SU-DHL-6 (cell line): ENCODE measurements at regions not wholly inside any gene's neighbourhood (a gene's known extent, or its start where the extent isn't known, plus 50 kb on each side); places are given as distances from the start of the nearest gene placed in this dataset.

Source experiments
- H2AFZ ChIP-seq: fragments of 200-600 bp; sonication (generic); 2 replicates; pipeline ENCODE4 v1.6.1; 2014; ENCODE audit warnings: low read depth, mild to moderate bottlenecking, moderate library complexity, mixed read lengths, antibody characterized with exemption, low read length; ENCODE audit not compliant: severe bottlenecking
- H3F3A ChIP-seq: fragments of 200-600 bp; shearing (Covaris generic); 2 replicates; pipeline ENCODE4 v1.6.0; 2016; ENCODE audit warnings: antibody characterized with exemption, mild to moderate bottlenecking; ENCODE audit not compliant: insufficient read depth
- H3K27ac ChIP-seq: fragments of 200-600 bp; sonication (generic); 2 replicates; pipeline ENCODE4 v1.5.1; 2016; ENCODE audit warnings: low read depth, mild to moderate bottlenecking, low read length, moderate library complexity, mixed read lengths
- H3K27me3 ChIP-seq: fragments of 200-600 bp; sonication (generic), shearing (Covaris generic); 2 replicates; pipeline ENCODE4 v1.6.0; 2014; ENCODE audit warnings: mild to moderate bottlenecking, low read length
- H3K36me3 ChIP-seq: fragments of 200-600 bp; sonication (generic); 2 replicates; pipeline ENCODE4 v1.6.1; 2014; ENCODE audit warnings: mild to moderate bottlenecking, low read length, mixed read lengths
- H3K4me2 ChIP-seq: fragments of 300-600, 200-600 bp; shearing (Covaris generic), sonication (generic); 2 replicates; pipeline ENCODE4 v1.6.0; 2014; ENCODE audit warnings: low read length, low read depth, mild to moderate bottlenecking; ENCODE audit not compliant: poor library complexity, severe bottlenecking
- H3K4me3 ChIP-seq: fragments of 200-600 bp; sonication (generic); 2 replicates; pipeline ENCODE4 v1.5.1; 2014; ENCODE audit warnings: antibody characterized with exemption, low read length, mild to moderate bottlenecking, mixed read lengths; ENCODE audit not compliant: insufficient read depth, poor library complexity, severe bottlenecking
- H3K79me2 ChIP-seq: fragments of 200-600 bp; sonication (generic); 2 replicates; pipeline ENCODE4 v1.6.1; 2014; ENCODE audit warnings: mild to moderate bottlenecking, low read length, moderate library complexity; ENCODE audit not compliant: insufficient read depth
- H3K9ac ChIP-seq: fragments of 200-600 bp; sonication (generic); 2 replicates; pipeline ENCODE4 v1.7.0; 2014; ENCODE audit warnings: mild to moderate bottlenecking, low read length
- H3K9me2 ChIP-seq: fragments of 200-600 bp; sonication (generic); replicated peaks from 2 replicates; pipeline ENCODE4 v1.6.1; 2014; ENCODE audit warnings: low read length; ENCODE audit not compliant: insufficient read depth
- H3K9me3 ChIP-seq: fragments of 200-600 bp; sonication (generic); 2 replicates; pipeline ENCODE4 v1.6.1; 2014; ENCODE audit warnings: low read length, mixed read lengths; ENCODE audit not compliant: insufficient read depth
- H4K20me1 ChIP-seq: fragments of 200-600 bp; sonication (generic); 2 replicates; pipeline ENCODE4 v1.6.1; 2014; ENCODE audit warnings: low read depth, mild to moderate bottlenecking, antibody characterized with exemption, low read length, moderate library complexity, mixed read lengths
- EZH2phosphoT487 ChIP-seq: fragments of 200-600 bp; sonication (generic), shearing (Covaris generic); conservative IDR thresholded peaks from 2 replicates; pipeline ENCODE4 v1.6.1; 2018; ENCODE audit warnings: mild to moderate bottlenecking, antibody characterized with exemption, low read length, moderate library complexity, mixed read lengths
- TF ChIP-seq, protein P1 (sequence below): fragments of 200-600 bp; sonication (generic); IDR thresholded peaks from one replicate; pipeline ENCODE4 v1.5.1; 2017; ENCODE audit warnings: antibody characterized with exemption, mild to moderate bottlenecking, low read length, moderate library complexity; ENCODE audit not compliant: insufficient read depth, poor library complexity, severe bottlenecking

DNA sequence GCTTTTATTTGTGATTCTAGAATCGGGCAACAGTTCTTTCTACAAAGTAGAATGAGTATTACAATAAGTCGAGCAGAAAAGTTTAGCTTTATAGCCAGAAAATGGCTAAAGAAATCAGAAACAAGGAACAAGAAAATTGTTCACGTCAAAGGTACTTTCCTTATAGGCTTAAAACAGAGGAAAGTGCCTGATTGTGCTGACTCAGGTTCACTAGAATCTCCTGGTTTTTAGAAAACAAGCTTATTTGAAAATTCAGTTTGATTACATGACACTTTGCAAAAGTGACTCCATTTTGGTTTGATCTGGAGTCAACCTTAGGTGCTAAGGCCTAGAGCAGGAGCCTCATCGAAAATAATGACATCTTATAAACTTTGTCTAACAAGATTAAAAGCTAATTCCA lies 564.7 kb upstream of the FLRT2 start:
- H4K20me1 ChIP-seq = no peaks in the 10 kb centered on the region
- no peak overlapping the region for H3K4me3 ChIP-seq
- no peak overlapping the region for H3K27ac ChIP-seq
- no peaks in the 10 kb centered on the region for H3K79me2 ChIP-seq
- H3K9ac ChIP-seq = no peak overlapping the region
- H3K9me2 ChIP-seq = no peaks in the 10 kb centered on the region; the same call in 1 of the 2 replicates
- H3K4me2 ChIP-seq = no peak overlapping the region
- H3K27me3 ChIP-seq = no peaks in the 10 kb centered on the region
- TF ChIP-seq, protein P1, sequence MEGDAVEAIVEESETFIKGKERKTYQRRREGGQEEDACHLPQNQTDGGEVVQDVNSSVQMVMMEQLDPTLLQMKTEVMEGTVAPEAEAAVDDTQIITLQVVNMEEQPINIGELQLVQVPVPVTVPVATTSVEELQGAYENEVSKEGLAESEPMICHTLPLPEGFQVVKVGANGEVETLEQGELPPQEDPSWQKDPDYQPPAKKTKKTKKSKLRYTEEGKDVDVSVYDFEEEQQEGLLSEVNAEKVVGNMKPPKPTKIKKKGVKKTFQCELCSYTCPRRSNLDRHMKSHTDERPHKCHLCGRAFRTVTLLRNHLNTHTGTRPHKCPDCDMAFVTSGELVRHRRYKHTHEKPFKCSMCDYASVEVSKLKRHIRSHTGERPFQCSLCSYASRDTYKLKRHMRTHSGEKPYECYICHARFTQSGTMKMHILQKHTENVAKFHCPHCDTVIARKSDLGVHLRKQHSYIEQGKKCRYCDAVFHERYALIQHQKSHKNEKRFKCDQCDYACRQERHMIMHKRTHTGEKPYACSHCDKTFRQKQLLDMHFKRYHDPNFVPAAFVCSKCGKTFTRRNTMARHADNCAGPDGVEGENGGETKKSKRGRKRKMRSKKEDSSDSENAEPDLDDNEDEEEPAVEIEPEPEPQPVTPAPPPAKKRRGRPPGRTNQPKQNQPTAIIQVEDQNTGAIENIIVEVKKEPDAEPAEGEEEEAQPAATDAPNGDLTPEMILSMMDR = no peak
- no peak for TF ChIP-seq EZH2phosphoT487
- H3K9me3 ChIP-seq = peaks cover 6% of the 10 kb centered on the region; the same call in 1 of the 2 replicates
- H2AFZ ChIP-seq = no peak overlapping the region
- no peaks in the 10 kb centered on the region for H3F3A ChIP-seq
- no peaks in the 10 kb centered on the region for H3K36me3 ChIP-seq

- no peak for TF ChIP-seq EZH2phosphoT487
- TF ChIP-seq, protein P1 = no peak
- H3F3A ChIP-seq = no peaks in the 10 kb centered on the region
- no peaks in the 10 kb centered on the region for H4K20me1 ChIP-seq
- no peak overlapping the region for H2AFZ ChIP-seq
- no peak overlapping the region for H3K9ac ChIP-seq
- no peaks in the 10 kb centered on the region for H3K36me3 ChIP-seq
- H3K4me2 ChIP-seq = no peak overlapping the region
- H3K27me3 ChIP-seq = no peaks in the 10 kb centered on the region
- H3K79me2 ChIP-seq = no peaks in the 10 kb centered on the region
- H3K27ac ChIP-seq = no peak overlapping the region
- no peaks in the 10 kb centered on the region for H3K9me2 ChIP-seq
- H3K4me3 ChIP-seq = no peak overlapping the region
- H3K9me3 ChIP-seq = no peaks in the 10 kb centered on the region
These were observed 560.4 kb upstream of the FLRT2 start for GRCh38 chr14:84969501-84969900.

DNA sequence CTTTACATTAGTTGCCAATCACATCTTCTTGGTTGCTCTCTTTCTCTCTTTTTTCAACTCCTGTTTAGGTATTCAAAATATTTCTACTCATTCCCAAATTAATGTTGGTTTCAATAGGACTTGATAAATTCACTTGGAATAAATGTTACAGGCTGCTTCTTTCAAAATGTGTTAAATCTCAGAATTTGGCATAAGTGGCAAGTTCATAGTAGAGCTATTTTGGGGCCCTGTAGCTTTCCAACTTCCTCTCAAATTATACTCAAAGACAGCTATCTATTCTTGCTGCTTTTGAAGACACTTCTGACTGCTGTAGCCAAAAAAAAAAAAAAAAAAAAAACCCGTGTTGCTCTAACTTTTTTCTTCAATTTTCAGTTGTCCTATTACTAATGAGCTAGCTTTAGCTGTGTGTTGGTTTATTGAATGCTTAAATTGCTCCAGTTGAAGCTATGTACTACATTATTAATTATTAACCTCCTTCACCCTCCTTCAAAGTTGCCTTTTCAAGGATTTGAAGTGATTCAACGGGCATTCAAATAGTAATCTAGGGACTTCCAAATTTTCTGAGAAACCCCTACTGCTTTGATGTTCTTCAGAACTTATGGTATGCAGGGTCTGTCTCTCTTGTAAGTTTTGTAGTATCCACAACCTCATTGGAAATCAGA lies 554.6 kb upstream of the FLRT2 start:
- no peak overlapping the region for H3K9ac ChIP-seq
- no peaks in the 10 kb centered on the region for H3K79me2 ChIP-seq
- TF ChIP-seq, protein P1 = no peak
- no peak for TF ChIP-seq EZH2phosphoT487
- no peak overlapping the region for H3K4me2 ChIP-seq
- no peak overlapping the region for H2AFZ ChIP-seq
- no peaks in the 10 kb centered on the region for H3K27me3 ChIP-seq
- H3K36me3 ChIP-seq = no peaks in the 10 kb centered on the region
- no peaks in the 10 kb centered on the region for H3F3A ChIP-seq
- no peaks in the 10 kb centered on the region for H3K9me3 ChIP-seq
- H3K9me2 ChIP-seq = no peaks in the 10 kb centered on the region
- no peak overlapping the region for H3K4me3 ChIP-seq
- H3K27ac ChIP-seq = no peak overlapping the region
- H4K20me1 ChIP-seq = no peaks in the 10 kb centered on the region

- no peaks in the 10 kb centered on the region for H3F3A ChIP-seq
- no peaks in the 10 kb centered on the region for H3K27me3 ChIP-seq
- H3K4me3 ChIP-seq = no peak overlapping the region
- no peaks in the 10 kb centered on the region for H3K79me2 ChIP-seq
- no peaks in the 10 kb centered on the region for H3K9me2 ChIP-seq
- no peaks in the 10 kb centered on the region for H4K20me1 ChIP-seq
- no peak overlapping the region for H3K27ac ChIP-seq
- no peak overlapping the region for H3K4me2 ChIP-seq
- TF ChIP-seq EZH2phosphoT487 = no peak
- TF ChIP-seq, protein P1 = no peak
- H3K9me3 ChIP-seq = no peaks in the 10 kb centered on the region
- no peak overlapping the region for H2AFZ ChIP-seq
- no peaks in the 10 kb centered on the region for H3K36me3 ChIP-seq
- no peak overlapping the region for H3K9ac ChIP-seq
These were observed 553.1 kb upstream of the FLRT2 start for GRCh38 chr14:84976805-84977204.
